ENCODE measurements at regions not wholly inside any gene's neighbourhood (a gene's known extent, or its start where the extent isn't known, plus 50 kb on each side); places are given as distances from the start of the nearest gene placed in this dataset.

DNA sequence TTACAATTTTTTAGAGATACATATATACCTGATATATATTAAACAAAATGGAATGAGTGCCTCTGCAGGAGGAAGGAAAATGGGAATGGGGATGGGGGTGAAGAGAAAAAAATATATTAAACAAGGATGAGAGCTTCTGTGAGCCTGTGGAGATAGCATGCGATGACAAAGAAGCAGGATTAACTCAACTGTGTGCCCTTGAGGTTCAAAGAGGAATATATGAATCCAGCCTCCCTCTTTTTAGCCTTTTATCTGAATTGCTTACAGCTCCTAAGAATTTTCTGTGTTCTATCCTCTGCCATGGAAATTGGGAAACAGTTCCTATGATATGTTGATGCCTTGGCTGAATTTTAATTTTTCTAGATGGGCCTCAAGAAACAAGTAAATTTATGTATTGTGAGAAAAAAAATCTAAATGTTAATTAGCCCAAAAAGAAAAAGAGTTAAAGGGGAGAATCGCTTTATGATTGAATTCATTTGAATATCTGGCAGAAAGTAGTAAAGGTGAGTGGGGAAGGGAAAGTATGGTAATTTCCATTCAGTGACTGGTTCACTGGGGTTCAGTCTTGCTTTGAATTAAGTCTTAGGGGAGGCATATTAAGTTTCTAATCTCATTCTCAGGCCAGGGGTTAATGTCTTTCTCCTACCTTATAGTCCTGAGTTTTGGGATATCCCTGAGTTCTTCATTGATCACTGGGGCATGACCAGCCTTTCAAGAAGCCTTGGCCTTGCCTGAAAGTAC lies 106.3 kb upstream of the HMCN1 start:
- 95 to 97% methylated on average over 2 of the region's 2 CpGs for WGBS, 2 donors
- Histone ChIP-seq H3K9me3 (ENCODE audit: control insufficient read depth in 2 of 2, insufficient read depth in 1 of 2, low read depth in 1 of 2, low read length in 1 of 2) (no peaks in the 10 kb centered on the region), H3K4me3 (ENCODE audit: low read depth in 1 of 2, low read length in 2 of 2) (no peak overlapping the region), H3K4me1 (ENCODE audit: control insufficient read depth in 2 of 2, insufficient read depth in 2 of 2, low read length in 1 of 2) (no peaks in the 10 kb centered on the region), H3K27me3 (ENCODE audit: control insufficient read depth in 1 of 2, insufficient read depth in 2 of 2, low read length in 2 of 2) (no peaks in the 10 kb centered on the region), H3K36me3 (ENCODE audit: control insufficient read depth in 2 of 2, insufficient read depth in 2 of 2, low read length in 1 of 2) (no peaks in the 10 kb centered on the region), H3K27ac (ENCODE audit: low read depth in 2 of 2, low read length in 1 of 2) (no peak overlapping the region)

DNA sequence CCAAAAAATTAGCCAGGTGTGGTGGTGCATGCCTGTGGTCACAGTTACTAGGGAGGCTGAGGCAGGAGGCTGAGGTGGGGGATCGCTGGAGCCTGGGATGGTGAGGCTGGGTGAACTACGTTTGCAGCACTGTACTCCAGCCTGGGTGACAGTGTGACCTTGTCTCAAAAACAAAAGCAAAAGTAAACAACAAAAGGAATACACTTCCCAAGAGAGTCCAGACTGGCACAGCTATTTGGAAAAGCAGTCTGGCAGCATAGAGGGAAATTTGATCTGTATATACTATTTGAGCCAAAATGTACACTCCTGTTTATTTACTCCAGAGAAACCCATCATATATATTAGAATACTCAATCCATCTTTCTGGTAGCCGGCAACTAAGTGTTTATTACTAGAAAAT lies 107.0 kb upstream of the HMCN1 start:
- Histone ChIP-seq H3K27me3 (ENCODE audit: control insufficient read depth in 1 of 2, insufficient read depth in 2 of 2, low read length in 2 of 2) (no peaks in the 10 kb centered on the region), H3K9me3 (ENCODE audit: control insufficient read depth in 2 of 2, insufficient read depth in 1 of 2, low read depth in 1 of 2, low read length in 1 of 2) (no peaks in the 10 kb centered on the region), H3K36me3 (ENCODE audit: control insufficient read depth in 2 of 2, insufficient read depth in 2 of 2, low read length in 1 of 2) (no peaks in the 10 kb centered on the region), H3K4me1 (ENCODE audit: control insufficient read depth in 2 of 2, insufficient read depth in 2 of 2, low read length in 1 of 2) (no peaks in the 10 kb centered on the region), H3K4me3 (ENCODE audit: low read depth in 1 of 2, low read length in 2 of 2) (no peak overlapping the region), H3K27ac (ENCODE audit: low read depth in 2 of 2, low read length in 1 of 2) (no peak overlapping the region)
- 58 to 61% methylated on average over 3 of the region's 3 CpGs for WGBS, 2 donors

DNA sequence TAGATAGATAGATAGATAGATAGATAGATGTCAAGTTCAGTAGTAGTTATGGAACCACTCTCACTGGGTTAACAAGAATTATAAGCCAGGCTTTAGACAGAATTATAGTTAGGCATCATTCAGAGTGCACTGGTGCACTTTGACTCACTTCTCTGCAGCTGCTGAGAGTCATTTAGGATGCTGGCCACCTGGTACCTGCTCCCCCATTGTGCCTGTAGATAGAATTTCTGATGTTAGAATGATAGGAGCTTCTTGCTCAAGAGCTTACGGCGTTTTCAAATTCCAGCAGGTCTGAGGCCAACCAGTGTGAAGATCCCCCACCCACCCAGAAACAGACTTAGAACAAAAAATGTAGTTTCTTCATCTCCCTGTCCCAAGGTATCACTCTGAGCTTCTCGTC lies 107.8 kb upstream of the HMCN1 start:
- no peaks in the 10 kb centered on the region for H3K4me1 ChIP-seq (ENCODE audit: control insufficient read depth in 2 of 2, insufficient read depth in 2 of 2, low read length in 1 of 2)
- H3K9me3 ChIP-seq (ENCODE audit: control insufficient read depth in 2 of 2, insufficient read depth in 1 of 2, low read depth in 1 of 2, low read length in 1 of 2) = no peaks in the 10 kb centered on the region
- no peaks in the 10 kb centered on the region for H3K36me3 ChIP-seq (ENCODE audit: control insufficient read depth in 2 of 2, insufficient read depth in 2 of 2, low read length in 1 of 2)
- WGBS, 2 donors = 88 to 95% methylated on average over 3 of the region's 3 CpGs
- H3K4me3 ChIP-seq (ENCODE audit: low read depth in 1 of 2, low read length in 2 of 2) = no peak overlapping the region
- no peak overlapping the region for H3K27ac ChIP-seq (ENCODE audit: low read depth in 2 of 2, low read length in 1 of 2)
- H3K27me3 ChIP-seq (ENCODE audit: control insufficient read depth in 1 of 2, insufficient read depth in 2 of 2, low read length in 2 of 2) = no peaks in the 10 kb centered on the region

DNA sequence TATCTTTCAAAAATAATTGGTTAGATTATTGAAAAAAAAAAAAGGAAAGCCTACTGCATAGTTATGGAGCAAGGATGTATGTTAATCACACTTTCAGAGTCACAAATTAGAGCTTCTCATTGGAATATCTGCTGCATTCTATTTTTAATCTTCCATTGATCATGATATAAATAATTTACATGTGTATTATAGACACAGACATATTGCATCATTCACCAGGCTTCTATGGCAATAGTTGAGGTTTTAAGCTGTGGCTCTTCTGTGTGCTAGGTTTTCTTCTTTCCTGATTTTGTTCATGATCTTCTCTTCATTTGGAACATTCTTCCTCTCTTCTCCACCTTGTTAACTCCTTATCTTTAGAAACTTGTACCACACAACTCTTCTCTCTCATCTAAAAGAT lies 123.2 kb upstream of the HMCN1 start:
- Histone ChIP-seq H3K9me3 (ENCODE audit: control insufficient read depth in 2 of 2, insufficient read depth in 1 of 2, low read depth in 1 of 2, low read length in 1 of 2) (no peaks in the 10 kb centered on the region), H3K36me3 (ENCODE audit: control insufficient read depth in 2 of 2, insufficient read depth in 2 of 2, low read length in 1 of 2) (no peaks in the 10 kb centered on the region), H3K27ac (ENCODE audit: low read depth in 2 of 2, low read length in 1 of 2) (no peak overlapping the region), H3K4me1 (ENCODE audit: control insufficient read depth in 2 of 2, insufficient read depth in 2 of 2, low read length in 1 of 2) (no peaks in the 10 kb centered on the region), H3K4me3 (ENCODE audit: low read depth in 1 of 2, low read length in 2 of 2) (no peak overlapping the region), H3K27me3 (ENCODE audit: control insufficient read depth in 1 of 2, insufficient read depth in 2 of 2, low read length in 2 of 2) (no peaks in the 10 kb centered on the region)

DNA sequence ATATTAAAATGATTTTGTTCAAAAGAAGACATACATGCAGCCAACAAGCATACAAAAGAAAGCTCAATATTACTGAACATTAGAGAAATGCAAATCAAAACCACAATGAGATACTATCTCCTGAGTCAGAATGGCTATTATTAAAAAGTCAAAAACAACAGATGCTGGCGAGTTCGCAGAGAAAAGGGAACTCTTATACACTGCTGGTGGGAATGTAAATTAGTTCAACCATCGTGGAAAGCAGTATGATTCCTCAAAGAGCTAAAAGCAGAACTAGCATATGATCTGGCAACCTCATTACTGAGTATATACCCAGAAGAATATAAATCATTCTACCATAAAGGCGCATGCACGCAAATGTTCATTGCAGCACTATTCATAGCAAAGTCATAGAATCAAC lies 126.0 kb upstream of the HMCN1 start:
- no peaks in the 10 kb centered on the region for H3K4me1 ChIP-seq (ENCODE audit: control insufficient read depth in 2 of 2, insufficient read depth in 2 of 2, low read length in 1 of 2)
- no peaks in the 10 kb centered on the region for H3K9me3 ChIP-seq (ENCODE audit: control insufficient read depth in 2 of 2, insufficient read depth in 1 of 2, low read depth in 1 of 2, low read length in 1 of 2)
- no peaks in the 10 kb centered on the region for H3K27me3 ChIP-seq (ENCODE audit: control insufficient read depth in 1 of 2, insufficient read depth in 2 of 2, low read length in 2 of 2)
- H3K4me3 ChIP-seq (ENCODE audit: low read depth in 1 of 2, low read length in 2 of 2) = no peak overlapping the region
- no peaks in the 10 kb centered on the region for H3K36me3 ChIP-seq (ENCODE audit: control insufficient read depth in 2 of 2, insufficient read depth in 2 of 2, low read length in 1 of 2)
- 83 to 85% methylated on average over 5 of the region's 5 CpGs for WGBS, 2 donors
- H3K27ac ChIP-seq (ENCODE audit: low read depth in 2 of 2, low read length in 1 of 2) = no peak overlapping the region

DNA sequence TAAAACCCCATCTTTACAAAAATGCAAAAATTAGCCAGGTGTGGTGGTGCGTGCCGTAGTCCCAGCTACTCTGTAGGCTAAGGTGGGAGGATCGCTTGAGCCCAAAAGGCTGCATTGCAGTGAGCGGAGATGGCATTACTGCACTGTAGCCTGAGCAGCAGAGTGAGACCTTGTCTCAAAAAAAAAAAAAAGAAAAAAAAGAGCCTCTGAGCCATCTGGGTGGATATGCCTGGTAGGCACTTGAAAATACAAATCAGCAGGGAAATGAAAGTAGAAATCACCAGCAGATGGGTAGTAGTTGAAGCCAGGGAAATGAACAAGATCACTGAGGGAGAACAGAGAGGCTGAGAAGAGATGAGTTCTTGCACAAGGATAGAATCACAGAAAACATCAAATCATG lies 131.0 kb upstream of the HMCN1 start:
- Histone ChIP-seq H3K9me3 (ENCODE audit: control insufficient read depth in 2 of 2, insufficient read depth in 1 of 2, low read depth in 1 of 2, low read length in 1 of 2) (no peaks in the 10 kb centered on the region), H3K27ac (ENCODE audit: low read depth in 2 of 2, low read length in 1 of 2) (no peak overlapping the region), H3K4me3 (ENCODE audit: low read depth in 1 of 2, low read length in 2 of 2) (no peak overlapping the region), H3K4me1 (ENCODE audit: control insufficient read depth in 2 of 2, insufficient read depth in 2 of 2, low read length in 1 of 2) (no peaks in the 10 kb centered on the region), H3K36me3 (ENCODE audit: control insufficient read depth in 2 of 2, insufficient read depth in 2 of 2, low read length in 1 of 2) (no peaks in the 10 kb centered on the region), H3K27me3 (ENCODE audit: control insufficient read depth in 1 of 2, insufficient read depth in 2 of 2, low read length in 2 of 2) (no peaks in the 10 kb centered on the region)
- 94 to 97% methylated on average over 4 of the region's 4 CpGs for WGBS, 2 donors

DNA sequence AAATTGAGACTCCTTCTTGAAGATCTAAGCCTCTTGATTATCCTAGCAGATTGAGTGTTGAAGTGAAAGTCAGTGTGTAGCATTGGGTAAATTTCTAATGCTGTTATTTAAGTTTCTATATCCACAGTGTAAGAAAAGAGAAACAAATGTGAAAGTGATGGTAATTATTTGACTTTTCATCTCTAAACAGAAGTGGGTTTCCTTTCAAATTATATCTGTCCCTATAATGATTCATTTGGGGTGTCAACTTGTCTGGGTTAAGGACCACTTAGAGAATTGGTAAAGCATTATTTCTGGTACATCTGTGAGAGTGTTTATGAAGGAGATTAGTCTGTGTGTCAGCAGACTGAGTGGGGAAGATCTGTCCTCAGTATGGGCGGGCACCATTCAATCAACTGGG lies 133.0 kb upstream of the HMCN1 start:
- H3K4me3 ChIP-seq (ENCODE audit: low read depth in 1 of 2, low read length in 2 of 2) = no peak overlapping the region
- no peak overlapping the region for H3K27ac ChIP-seq (ENCODE audit: low read depth in 2 of 2, low read length in 1 of 2)
- H3K36me3 ChIP-seq (ENCODE audit: control insufficient read depth in 2 of 2, insufficient read depth in 2 of 2, low read length in 1 of 2) = no peaks in the 10 kb centered on the region
- no peaks in the 10 kb centered on the region for H3K9me3 ChIP-seq (ENCODE audit: control insufficient read depth in 2 of 2, insufficient read depth in 1 of 2, low read depth in 1 of 2, low read length in 1 of 2)
- 75 to 81% methylated on average over 1 of the region's 1 CpG for WGBS, 2 donors
- H3K27me3 ChIP-seq (ENCODE audit: control insufficient read depth in 1 of 2, insufficient read depth in 2 of 2, low read length in 2 of 2) = no peaks in the 10 kb centered on the region
- H3K4me1 ChIP-seq (ENCODE audit: control insufficient read depth in 2 of 2, insufficient read depth in 2 of 2, low read length in 1 of 2) = no peaks in the 10 kb centered on the region

DNA sequence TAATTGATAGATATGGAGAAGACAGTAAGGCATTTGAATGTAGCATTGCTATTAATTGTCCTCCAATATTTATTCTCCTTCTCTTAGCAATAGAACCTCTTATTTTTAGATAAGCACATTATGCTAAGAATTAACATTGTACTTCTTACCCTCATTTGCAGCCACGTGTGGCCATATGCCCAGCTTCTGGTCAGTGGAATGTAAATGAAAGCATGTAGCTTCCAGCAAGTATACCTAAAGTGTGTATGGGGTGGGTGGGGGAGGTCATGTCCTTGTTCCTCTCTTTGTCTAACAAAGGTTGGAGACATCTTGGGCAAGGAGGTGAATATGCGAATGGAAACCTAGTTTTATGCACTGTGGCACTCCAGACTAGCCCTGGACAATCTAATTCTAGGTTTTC lies 133.6 kb upstream of the HMCN1 start:
- no peaks in the 10 kb centered on the region for H3K27me3 ChIP-seq (ENCODE audit: control insufficient read depth in 1 of 2, insufficient read depth in 2 of 2, low read length in 2 of 2)
- WGBS, 2 donors = 55 to 76% methylated on average over 2 of the region's 2 CpGs
- no peaks in the 10 kb centered on the region for H3K9me3 ChIP-seq (ENCODE audit: control insufficient read depth in 2 of 2, insufficient read depth in 1 of 2, low read depth in 1 of 2, low read length in 1 of 2)
- no peaks in the 10 kb centered on the region for H3K36me3 ChIP-seq (ENCODE audit: control insufficient read depth in 2 of 2, insufficient read depth in 2 of 2, low read length in 1 of 2)
- H3K27ac ChIP-seq (ENCODE audit: low read depth in 2 of 2, low read length in 1 of 2) = no peak overlapping the region
- no peak overlapping the region for H3K4me3 ChIP-seq (ENCODE audit: low read depth in 1 of 2, low read length in 2 of 2)
- no peaks in the 10 kb centered on the region for H3K4me1 ChIP-seq (ENCODE audit: control insufficient read depth in 2 of 2, insufficient read depth in 2 of 2, low read length in 1 of 2)

DNA sequence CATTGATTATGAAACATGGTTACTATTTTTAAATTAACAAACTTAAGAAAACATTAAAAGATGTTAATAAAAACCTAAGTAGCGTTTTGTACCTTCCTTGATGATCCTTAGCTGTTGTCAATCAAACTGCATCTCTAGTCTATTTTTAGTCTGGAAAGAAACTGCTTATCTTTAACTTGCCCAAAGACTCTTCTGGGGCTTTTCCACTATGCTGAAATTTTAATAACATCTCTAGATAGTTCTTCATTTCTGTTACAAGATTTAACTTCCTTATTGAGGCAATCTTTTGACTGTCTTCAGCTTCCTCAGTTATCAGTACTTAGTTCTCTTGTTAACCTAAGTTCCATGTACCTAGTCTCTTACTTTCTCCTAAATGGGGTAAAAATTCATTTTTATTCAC lies 135.9 kb upstream of the HMCN1 start:
- H3K4me3 ChIP-seq (ENCODE audit: low read depth in 1 of 2, low read length in 2 of 2) = no peak overlapping the region

DNA sequence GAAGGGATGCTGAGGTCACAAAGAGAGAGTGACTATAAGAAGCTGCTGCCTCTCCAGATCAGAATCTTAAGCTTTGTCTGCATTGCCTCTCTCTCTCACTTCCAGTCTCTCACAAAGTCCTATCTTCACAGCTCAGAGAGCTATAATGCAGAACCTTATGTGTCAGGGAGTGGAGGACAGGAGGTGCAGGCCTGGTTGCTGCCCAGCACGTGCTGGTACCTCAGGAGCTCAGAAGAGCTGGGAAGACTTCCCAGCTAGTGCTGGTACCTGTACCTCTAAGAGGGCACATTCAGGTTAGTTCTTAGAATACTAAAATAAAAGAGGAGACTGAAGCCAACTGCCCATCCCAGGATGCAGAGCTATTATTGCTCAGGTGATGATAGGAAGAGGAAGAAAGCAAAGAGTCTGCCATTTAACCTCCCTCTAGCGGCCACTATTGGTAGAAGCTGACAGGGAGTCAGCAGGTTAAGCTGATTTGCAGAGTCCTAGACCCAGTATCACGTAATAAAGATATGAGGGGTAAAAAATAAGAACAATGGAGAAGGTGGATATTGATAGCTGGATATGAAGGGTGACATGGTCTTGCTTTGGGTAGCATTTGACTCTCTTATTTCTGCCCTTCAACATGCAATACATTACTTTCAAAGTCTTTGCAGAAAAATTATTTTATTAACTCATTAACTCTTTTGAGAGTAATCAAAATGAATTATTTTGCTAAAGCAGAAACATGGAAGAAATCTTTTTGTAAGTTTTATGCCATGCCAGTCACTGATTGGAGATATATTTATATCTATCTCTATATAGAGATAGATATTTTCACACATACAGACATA lies 138.1 kb upstream of the HMCN1 start:
- 70 to 73% methylated on average over 3 of the region's 3 CpGs for WGBS, 2 donors
- H3K27me3 ChIP-seq (ENCODE audit: control insufficient read depth in 1 of 2, insufficient read depth in 2 of 2, low read length in 2 of 2) = no peaks in the 10 kb centered on the region
- H3K4me3 ChIP-seq (ENCODE audit: low read depth in 1 of 2, low read length in 2 of 2) = no peak overlapping the region
- H3K27ac ChIP-seq (ENCODE audit: low read depth in 2 of 2, low read length in 1 of 2) = no peak overlapping the region
- H3K36me3 ChIP-seq (ENCODE audit: control insufficient read depth in 2 of 2, insufficient read depth in 2 of 2, low read length in 1 of 2) = no peaks in the 10 kb centered on the region
- H3K9me3 ChIP-seq (ENCODE audit: control insufficient read depth in 2 of 2, insufficient read depth in 1 of 2, low read depth in 1 of 2, low read length in 1 of 2) = no peaks in the 10 kb centered on the region
- no peaks in the 10 kb centered on the region for H3K4me1 ChIP-seq (ENCODE audit: control insufficient read depth in 2 of 2, insufficient read depth in 2 of 2, low read length in 1 of 2)

More for the DNA sequence above, 135.9 kb upstream of the HMCN1 start:
- no peaks in the 10 kb centered on the region for H3K9me3 ChIP-seq (ENCODE audit: control insufficient read depth in 2 of 2, insufficient read depth in 1 of 2, low read depth in 1 of 2, low read length in 1 of 2)
- H3K27ac ChIP-seq (ENCODE audit: low read depth in 2 of 2, low read length in 1 of 2) = no peak overlapping the region
- 73 to 79% methylated on average over 1 of the region's 1 CpG for WGBS, 2 donors
- no peaks in the 10 kb centered on the region for H3K27me3 ChIP-seq (ENCODE audit: control insufficient read depth in 1 of 2, insufficient read depth in 2 of 2, low read length in 2 of 2)
- H3K36me3 ChIP-seq (ENCODE audit: control insufficient read depth in 2 of 2, insufficient read depth in 2 of 2, low read length in 1 of 2) = no peaks in the 10 kb centered on the region
- no peaks in the 10 kb centered on the region for H3K4me1 ChIP-seq (ENCODE audit: control insufficient read depth in 2 of 2, insufficient read depth in 2 of 2, low read length in 1 of 2)
